A673 (cell line): ENCODE measurements at regions not wholly inside any gene's neighbourhood (a gene's known extent, or its start where the extent isn't known, plus 50 kb on each side); places are given as distances from the start of the nearest gene placed in this dataset.

Experiments used
- EZH2 ChIP-seq: fragments of 200-600 bp; sonication (generic); IDR thresholded peaks from 2 replicates; pipeline ENCODE4 v1.6.1; 2017; ENCODE audit warnings: borderline replicate concordance, low read depth, mild to moderate bottlenecking, mixed read lengths, antibody characterized with exemption, low read length; ENCODE audit not compliant: poor library complexity, severe bottlenecking
- TF ChIP-seq, protein P1 (sequence below): fragments of 300-800, 200-600 bp; sonication (generic); conservative IDR thresholded peaks from 2 replicates; pipeline ENCODE4 v1.5.1; 2017; ENCODE audit warnings: low read depth, mild to moderate bottlenecking, antibody characterized with exemption, low read length, moderate library complexity, mixed read lengths

DNA sequence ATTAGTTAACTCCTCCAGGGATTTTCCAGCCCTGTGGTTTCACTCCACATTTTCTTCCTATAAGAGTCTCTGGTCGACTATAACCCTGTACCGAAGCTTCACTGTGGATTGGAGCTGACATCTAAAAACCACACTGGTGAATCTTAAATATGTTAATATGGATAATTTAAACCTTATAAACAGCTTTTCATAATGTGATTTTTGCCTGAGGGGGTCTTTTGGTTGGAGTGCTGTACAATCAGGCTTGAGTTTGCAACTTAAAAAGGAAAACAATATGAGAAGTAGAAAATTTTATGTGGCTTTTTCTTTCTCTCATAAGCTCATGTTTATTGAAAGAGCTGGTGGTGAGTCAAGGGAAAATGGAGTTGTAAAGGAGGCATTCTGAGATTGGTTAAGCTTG, 313.7 kb downstream of the VPS13C start:
- TF ChIP-seq, protein P1, sequence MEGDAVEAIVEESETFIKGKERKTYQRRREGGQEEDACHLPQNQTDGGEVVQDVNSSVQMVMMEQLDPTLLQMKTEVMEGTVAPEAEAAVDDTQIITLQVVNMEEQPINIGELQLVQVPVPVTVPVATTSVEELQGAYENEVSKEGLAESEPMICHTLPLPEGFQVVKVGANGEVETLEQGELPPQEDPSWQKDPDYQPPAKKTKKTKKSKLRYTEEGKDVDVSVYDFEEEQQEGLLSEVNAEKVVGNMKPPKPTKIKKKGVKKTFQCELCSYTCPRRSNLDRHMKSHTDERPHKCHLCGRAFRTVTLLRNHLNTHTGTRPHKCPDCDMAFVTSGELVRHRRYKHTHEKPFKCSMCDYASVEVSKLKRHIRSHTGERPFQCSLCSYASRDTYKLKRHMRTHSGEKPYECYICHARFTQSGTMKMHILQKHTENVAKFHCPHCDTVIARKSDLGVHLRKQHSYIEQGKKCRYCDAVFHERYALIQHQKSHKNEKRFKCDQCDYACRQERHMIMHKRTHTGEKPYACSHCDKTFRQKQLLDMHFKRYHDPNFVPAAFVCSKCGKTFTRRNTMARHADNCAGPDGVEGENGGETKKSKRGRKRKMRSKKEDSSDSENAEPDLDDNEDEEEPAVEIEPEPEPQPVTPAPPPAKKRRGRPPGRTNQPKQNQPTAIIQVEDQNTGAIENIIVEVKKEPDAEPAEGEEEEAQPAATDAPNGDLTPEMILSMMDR = no peak
- TF ChIP-seq EZH2 = no peak
